Keratinocyte (primary cell): ENCODE measurements at regions not wholly inside any gene's neighbourhood (a gene's known extent, or its start where the extent isn't known, plus 50 kb on each side); places are given as distances from the start of the nearest gene placed in this dataset.

Source experiments
- DNase-seq: peaks from one replicate; pipeline ENCODE4 v3.0.0-alpha.2; 2011; ENCODE audit warnings: low read depth, missing footprints, low spot score
- FAIRE-seq: peaks from 2 replicates; lab custom pipeline; 2011; peaks lifted over from hg19 to GRCh38; lab: Jason Lieb, UNC
- H2AFZ ChIP-seq: 2 replicates; pipeline ENCODE4 v1.6.0; 2012; ENCODE audit warnings: low read length, control low read depth, inconsistent platforms; ENCODE audit not compliant: control insufficient read depth
- H3K27ac ChIP-seq: 2 replicates; pipeline ENCODE4 v1.5.1; 2011; ENCODE audit warnings: low read length; ENCODE audit not compliant: control insufficient read depth, insufficient read depth
- H3K27me3 ChIP-seq: 3 replicates; pipeline ENCODE4 v1.6.0; 2011; ENCODE audit warnings: low read length; ENCODE audit not compliant: control insufficient read depth, insufficient read depth; ENCODE audit errors: extremely low read depth
- H3K36me3 ChIP-seq, 2 experiments: 2 replicates in 1 of 2; 3 replicates in 1 of 2; pipeline ENCODE4 v1.5.1; 2011; ENCODE audit warnings: low read length in 2 of 2, mild to moderate bottlenecking in 1 of 2; ENCODE audit not compliant: control insufficient read depth in 2 of 2, insufficient read depth in 2 of 2; ENCODE audit errors: extremely low read depth in 1 of 2
- H3K4me1 ChIP-seq: 3 replicates; pipeline ENCODE4 v1.5.1; 2011; ENCODE audit warnings: low read length; ENCODE audit not compliant: control insufficient read depth, insufficient read depth; ENCODE audit errors: extremely low read depth
- H3K4me2 ChIP-seq: 3 replicates; pipeline ENCODE4 v1.6.0; 2011; ENCODE audit warnings: low read depth, low read length; ENCODE audit not compliant: control insufficient read depth, insufficient read depth; ENCODE audit errors: extremely low read depth
- H3K4me3 ChIP-seq, 3 experiments: fragments of 200-600 bp in 1 of 3; sonication (generic) in 1 of 3; 2 replicates in 2 of 3; 3 replicates in 1 of 3; pipeline ENCODE4 v1.5.1; 2011 to 2016; ENCODE audit warnings: low read length in 3 of 3, mild to moderate bottlenecking in 3 of 3, control low read depth in 2 of 3, inconsistent platforms in 1 of 3, low read depth in 1 of 3, mixed read lengths in 1 of 3, mixed run types in 1 of 3, moderate library complexity in 1 of 3; ENCODE audit not compliant: control insufficient read depth in 2 of 3, insufficient read depth in 2 of 3; ENCODE audit errors: extremely low read depth in 1 of 3
- H3K79me2 ChIP-seq: 2 replicates; pipeline ENCODE4 v1.6.0; 2012; ENCODE audit warnings: low read length; ENCODE audit not compliant: control insufficient read depth, insufficient read depth
- H3K9ac ChIP-seq: 3 replicates; pipeline ENCODE4 v1.6.0; 2011; ENCODE audit warnings: low read length; ENCODE audit not compliant: control insufficient read depth, insufficient read depth; ENCODE audit errors: extremely low read depth
- H3K9me1 ChIP-seq: 3 replicates; pipeline ENCODE4 v1.6.0; 2011; ENCODE audit warnings: low read length; ENCODE audit not compliant: control insufficient read depth, insufficient read depth; ENCODE audit errors: extremely low read depth
- H3K9me3 ChIP-seq: 2 replicates; pipeline ENCODE4 v1.5.1; 2012; ENCODE audit warnings: low read depth, low read length; ENCODE audit not compliant: control insufficient read depth
- H4K20me1 ChIP-seq: 3 replicates; pipeline ENCODE4 v1.6.0; 2011; ENCODE audit warnings: low read length; ENCODE audit not compliant: control insufficient read depth, insufficient read depth; ENCODE audit errors: extremely low read depth
- CTCF ChIP-seq, 3 experiments: IDR thresholded peaks in 1 of 3; conservative IDR thresholded peaks in 1 of 3; optimal IDR thresholded peaks in 1 of 3; 2 replicates in 2 of 3; 3 replicates in 1 of 3; pipeline versions ENCODE3 to v1.5.1; 2011; ENCODE audit warnings: low read length in 3 of 3, mild to moderate bottlenecking in 3 of 3, moderate library complexity in 2 of 3, control low read depth in 1 of 3, inconsistent platforms in 1 of 3; ENCODE audit not compliant: insufficient read depth in 2 of 3; ENCODE audit errors: extremely low read depth in 1 of 3
- EZH2 ChIP-seq: IDR thresholded peaks from one replicate; pipeline ENCODE4 v1.6.1; 2012; ENCODE audit warnings: inconsistent platforms, mild to moderate bottlenecking, low read length, moderate library complexity
- dilution Hi-C: fragments of 300-500 bp; cut with MboI; formaldehyde crosslinking; loops from one replicate; pipeline ENCODE4 v1.7.0; 2020; ENCODE audit warnings: low sequenced_read_pairs; ENCODE audit not compliant: extremely low pct_ligation_motif_present

GRCh38 chr2:66984864-66985263, 412.3 kb upstream of the ETAA1 start:
- Histone ChIP-seq H3K9me1 (no peaks in the 10 kb centered on the region), H3K27ac (no peak overlapping the region), H3K79me2 (no peaks in the 10 kb centered on the region), H3K9me3 (no peaks in the 10 kb centered on the region), H3K27me3 (no peaks in the 10 kb centered on the region), H4K20me1 (no peaks in the 10 kb centered on the region), H3K9ac (no peak overlapping the region), H2AFZ (no peak overlapping the region), H3K4me1 (no peaks in the 10 kb centered on the region), H3K36me3 (no peaks in the 10 kb centered on the region), H3K4me3 (no peak overlapping the region), H3K4me2 (no peak overlapping the region)
- DNase-seq (no peak), FAIRE-seq (no peak)
- TF ChIP-seq EZH2 (no peak), CTCF (optimal IDR thresholded peaks at IDR 0.05 in 1 of 3, IDR thresholded peaks at IDR 0.05 in 1 of 3, conservative IDR thresholded peaks at IDR 0.05 in 1 of 3; ENCODE audit: extremely low read depth in 1 of 3, insufficient read depth in 2 of 3, low read length in 3 of 3) (no peak)
- dilution Hi-C loops = no loop called here

GRCh38 chr2:66985906-66986305, 411.2 kb upstream of the ETAA1 start:
- TF ChIP-seq CTCF (optimal IDR thresholded peaks at IDR 0.05 in 1 of 3, IDR thresholded peaks at IDR 0.05 in 1 of 3, conservative IDR thresholded peaks at IDR 0.05 in 1 of 3; ENCODE audit: extremely low read depth in 1 of 3, insufficient read depth in 2 of 3, low read length in 3 of 3) (no peak), EZH2 (no peak)
- Histone ChIP-seq H3K4me3 (no peak overlapping the region), H3K27me3 (no peaks in the 10 kb centered on the region), H3K9ac (no peak overlapping the region), H2AFZ (no peak overlapping the region), H4K20me1 (no peaks in the 10 kb centered on the region), H3K4me1 (no peaks in the 10 kb centered on the region), H3K9me1 (no peaks in the 10 kb centered on the region), H3K27ac (no peak overlapping the region), H3K4me2 (no peak overlapping the region), H3K36me3 (no peaks in the 10 kb centered on the region), H3K79me2 (no peaks in the 10 kb centered on the region), H3K9me3 (no peaks in the 10 kb centered on the region)
- DNase-seq = no peak
- dilution Hi-C loops = no loop called here
- no peak for FAIRE-seq
